Endothelial cell of umbilical vein (primary cell): ENCODE measurements at regions not wholly inside any gene's neighbourhood (a gene's known extent, or its start where the extent isn't known, plus 50 kb on each side); places are given as distances from the start of the nearest gene placed in this dataset.

Experiments used
- CTCF ChIP-seq, 2 donors: IDR thresholded peaks; 1 replicate in 1 of 2; 2 replicates in 1 of 2; pipeline ENCODE4 v1.5.1; 2011; ENCODE audit warnings: low read length in 2 of 2, mild to moderate bottlenecking in 2 of 2, moderate library complexity in 2 of 2, control low read depth in 1 of 2, inconsistent platforms in 1 of 2, low read depth in 1 of 2; ENCODE audit not compliant: insufficient read depth in 1 of 2; ENCODE audit errors: extremely low read depth in 1 of 2
- EZH2 ChIP-seq: IDR thresholded peaks from 2 replicates; pipeline ENCODE4 v1.6.1; 2012; ENCODE audit warnings: borderline replicate concordance, low read depth, mild to moderate bottlenecking, moderate library complexity, low read length, inconsistent platforms; ENCODE audit not compliant: severe bottlenecking
- MYC ChIP-seq: IDR thresholded peaks from one replicate; pipeline ENCODE4 v1.6.1; 2011; ENCODE audit warnings: mild to moderate bottlenecking, low read depth, low read length
- POLR2A ChIP-seq: IDR thresholded peaks from 2 replicates; pipeline ENCODE4 v1.6.1; 2012; ENCODE audit warnings: low read depth, mild to moderate bottlenecking, control low read depth, low read length

- TF ChIP-seq POLR2A = no peak
- no peak for TF ChIP-seq CTCF (IDR thresholded peaks at IDR 0.05; ENCODE audit: extremely low read depth in 1 of 2, insufficient read depth in 1 of 2, low read depth in 1 of 2, low read length in 2 of 2)
- no peak for TF ChIP-seq EZH2
- no peak for TF ChIP-seq MYC
Observed at GRCh38 chr20:41910558-41910957, 292.4 kb upstream of the CHD6 start.
